HuH-7.5 (cell line): ENCODE measurements at regions not wholly inside any gene's neighbourhood (a gene's known extent, or its start where the extent isn't known, plus 50 kb on each side); places are given as distances from the start of the nearest gene placed in this dataset.
"Not testable (repeated sequence)": the region's sequence is repeated elsewhere in the genome, so short reads cannot be mapped to it uniquely, and the experiment has no call there.

Experiments
- DNase-seq: peaks from one replicate; pipeline ENCODE4 v3.0.0; 2011; ENCODE audit warnings: low spot score

- DNase-seq = no peak
Observed at GRCh38 chr12:69130064-69130463, 109.3 kb upstream of the CPSF6 start.

GRCh38 chr12:69131077-69131476, 108.3 kb upstream of the CPSF6 start:
- DNase-seq = no peak

- DNase-seq = no peak
Observed at GRCh38 chr12:69136931-69137613, 102.3 kb upstream of the CPSF6 start.

DNA sequence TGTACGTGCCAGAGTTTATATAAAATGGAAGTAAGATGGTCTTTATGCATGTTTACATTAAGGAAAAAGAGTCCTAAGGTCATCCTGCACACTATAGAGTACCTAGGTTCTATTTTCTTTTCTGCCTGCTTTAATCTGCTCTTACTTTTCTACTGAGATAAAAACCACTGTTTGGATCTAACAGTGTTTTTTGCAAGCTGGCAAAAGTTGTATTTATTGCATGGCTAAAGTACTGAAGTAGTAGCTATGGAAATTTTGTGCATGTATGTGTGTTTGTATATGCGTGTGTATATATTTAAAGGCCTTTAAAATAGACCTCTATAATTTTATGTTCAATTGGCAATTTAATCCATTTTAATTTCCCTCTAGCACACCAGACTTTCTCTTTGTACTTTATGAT, 98.3 kb upstream of the CPSF6 start:
- DNase-seq = no peak

DNA sequence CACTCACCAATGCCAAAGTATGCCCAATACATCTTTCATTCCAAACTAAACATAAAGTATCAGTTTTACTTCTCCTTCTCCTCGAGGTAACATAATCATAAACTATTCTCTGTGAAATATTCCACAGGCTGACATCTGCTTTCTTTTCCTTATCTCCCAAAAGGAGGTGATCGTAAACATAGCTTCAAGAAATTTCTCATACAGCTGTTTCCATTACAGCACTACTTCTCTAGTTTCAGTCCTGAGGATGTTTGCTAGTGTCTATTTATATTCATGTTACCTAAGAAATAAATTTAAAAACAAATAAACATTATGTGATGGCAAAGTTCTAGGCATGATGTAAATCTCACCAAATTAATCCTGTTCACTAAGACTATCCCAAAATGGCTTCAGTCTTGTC, 90.1 kb upstream of the CPSF6 start:
- no peak for DNase-seq

DNA sequence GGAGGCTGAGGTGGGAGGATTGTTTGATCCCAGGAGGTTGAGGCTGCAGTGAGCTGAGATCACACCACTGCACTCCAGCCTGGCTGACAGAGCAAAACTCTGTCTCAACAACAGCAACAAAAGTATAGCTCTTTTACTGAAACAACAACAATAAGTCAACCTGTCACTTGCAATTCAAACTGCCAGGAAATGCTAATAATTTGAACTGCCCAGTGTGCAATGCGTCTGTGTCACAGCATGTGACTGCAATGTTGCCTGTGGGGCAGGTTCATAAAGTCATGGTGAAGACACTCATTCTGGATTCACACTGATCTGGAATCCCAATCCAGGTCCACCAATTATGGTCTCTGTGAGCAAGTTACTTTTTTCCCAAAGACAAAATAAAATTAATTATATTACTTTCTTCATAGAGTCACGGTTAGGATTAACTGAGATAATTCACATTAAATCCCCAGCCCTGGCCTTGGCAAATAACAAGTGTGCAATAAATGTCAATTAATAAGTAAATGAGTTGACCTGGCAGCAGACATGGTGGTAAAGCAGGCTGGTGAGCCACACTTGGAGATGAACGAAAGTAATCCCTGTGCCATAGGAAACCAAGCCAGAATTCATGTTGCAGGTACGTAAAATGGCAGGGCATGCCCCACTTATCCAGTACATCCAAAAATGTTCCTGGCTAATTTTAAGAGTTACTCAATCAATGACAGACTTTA, 89.1 kb upstream of the CPSF6 start:
- DNase-seq = no peak

DNA sequence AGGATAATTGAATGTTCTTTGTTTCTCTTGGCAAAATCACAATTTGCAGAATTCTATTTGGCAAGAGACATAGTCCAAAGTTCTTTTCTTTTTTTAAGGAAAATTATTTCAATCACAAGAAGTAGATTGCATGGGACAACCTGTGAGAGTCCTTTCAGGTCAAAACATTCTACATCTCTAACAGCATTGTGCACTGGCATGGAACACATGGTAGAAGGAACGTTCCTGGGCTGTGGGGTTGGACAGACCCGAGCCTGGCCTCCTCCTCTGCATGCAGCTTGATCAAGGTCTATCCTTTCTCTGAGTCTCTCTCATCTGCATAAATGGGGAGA, 88.6 kb upstream of the CPSF6 start:
- no peak for DNase-seq

DNA sequence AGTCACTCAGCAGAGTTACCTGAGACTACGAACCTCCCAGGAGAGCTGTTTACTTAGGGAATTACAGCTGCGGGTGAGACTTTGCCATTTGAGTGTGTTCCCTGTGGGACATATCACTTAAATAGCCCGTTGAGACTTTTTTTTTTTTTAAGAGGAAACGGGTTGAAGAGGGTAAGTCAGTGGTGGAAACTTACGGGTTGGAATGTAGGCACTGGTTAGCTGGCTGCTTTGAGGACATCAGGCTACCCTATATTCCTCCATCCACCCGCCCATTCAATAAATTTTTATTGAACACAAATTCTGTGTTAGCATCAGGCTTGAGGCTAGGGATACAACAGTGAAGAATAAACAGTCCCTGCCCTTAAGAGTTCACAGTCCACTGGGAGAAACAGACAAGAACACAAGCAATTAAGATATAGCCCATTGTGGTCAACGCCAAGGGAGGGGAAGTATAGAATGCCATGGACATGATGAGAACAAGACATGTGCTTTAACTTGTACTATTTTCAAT, 88.1 kb upstream of the CPSF6 start:
- no peak for DNase-seq

GRCh38 chr12:69154585-69155363, 84.6 kb upstream of the CPSF6 start:
- peak; percentile 47 for DNase-seq

GRCh38 chr12:69157023-69157655, 82.2 kb upstream of the CPSF6 start:
- DNase-seq = peak; percentile 65

- DNase-seq = no peak
Observed at GRCh38 chr12:69161829-69162228, 77.5 kb upstream of the CPSF6 start.

DNA sequence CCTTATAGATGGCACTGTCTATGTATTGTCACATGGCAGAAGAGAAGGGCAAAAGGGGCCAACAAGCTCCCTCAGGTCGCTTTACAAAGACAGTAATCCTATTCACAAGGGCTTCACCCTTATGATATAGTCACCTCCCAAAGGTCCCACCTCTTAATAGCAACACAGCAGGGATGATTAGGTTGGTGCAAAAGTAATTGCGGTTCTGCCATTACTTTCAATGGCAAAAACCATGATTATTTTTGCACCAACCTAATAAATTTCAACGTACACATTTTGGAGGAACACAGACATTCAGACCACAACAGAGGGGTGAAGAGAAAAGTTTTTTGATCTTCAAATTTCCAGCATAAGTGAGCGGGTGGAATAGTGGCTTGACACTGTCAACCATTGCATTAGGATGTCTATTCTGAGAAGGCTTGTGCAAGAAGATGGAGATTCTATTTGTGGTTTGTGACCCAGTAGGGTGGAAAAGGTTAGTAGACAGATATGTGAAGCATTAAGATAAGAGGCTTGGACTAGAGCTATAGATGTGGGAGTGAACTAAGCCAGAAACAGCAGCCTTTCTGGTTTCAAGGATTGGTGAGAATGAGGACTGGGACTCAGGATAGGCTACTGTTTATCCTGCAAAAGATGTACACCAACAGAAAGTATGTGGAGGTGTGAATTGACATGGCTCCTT, 75.5 kb upstream of the CPSF6 start:
- no peak for DNase-seq

DNA sequence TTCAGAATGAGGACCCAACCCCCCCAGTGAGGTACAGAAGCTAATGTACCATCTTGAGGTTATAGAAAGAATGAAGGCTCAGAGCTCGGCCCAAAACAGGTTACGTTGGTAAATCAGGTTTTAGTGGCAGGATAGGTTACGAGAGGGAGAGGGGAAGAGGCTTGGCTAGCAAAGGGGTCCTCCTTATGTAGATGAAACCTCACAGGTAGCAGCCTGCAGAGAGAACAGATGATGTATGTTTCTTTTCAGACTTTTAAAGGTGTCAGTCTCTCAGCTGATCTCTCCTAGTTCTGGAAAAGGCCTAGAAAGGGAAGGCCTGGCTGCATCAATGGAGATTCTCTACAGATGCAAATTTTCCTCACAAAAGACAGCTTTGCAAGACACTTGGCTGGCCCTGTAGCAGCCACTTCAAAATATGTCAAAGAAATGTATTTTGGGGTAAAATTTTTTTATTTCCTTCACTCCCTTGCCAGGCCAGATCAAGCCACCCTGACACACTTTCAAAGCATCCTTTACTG, 71.7 kb upstream of the CPSF6 start:
- DNase-seq = no peak

- no peak for DNase-seq
Observed at GRCh38 chr12:69168363-69168762, 71.0 kb upstream of the CPSF6 start.

- DNase-seq = no peak
Observed at GRCh38 chr12:69168828-69169227, 70.5 kb upstream of the CPSF6 start.

DNA sequence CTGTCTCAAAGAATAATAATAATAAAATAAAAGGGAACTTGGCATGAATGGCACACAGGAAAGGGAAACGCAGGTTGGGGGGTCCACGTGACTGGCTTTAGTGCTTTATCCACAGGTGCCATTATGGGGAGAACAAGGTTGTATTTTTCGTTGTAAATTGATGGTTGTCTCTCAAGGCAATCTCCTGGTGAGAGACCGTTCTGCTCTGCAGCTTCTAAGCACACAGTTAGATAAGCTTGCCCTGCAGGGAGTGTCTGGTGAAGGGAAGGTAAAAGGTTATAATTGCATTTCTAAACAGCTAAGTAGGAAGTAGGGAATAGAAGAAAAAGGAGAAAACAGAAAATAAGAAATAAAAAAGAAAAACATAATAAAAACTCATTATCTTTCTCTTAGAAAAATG, 69.1 kb upstream of the CPSF6 start:
- DNase-seq = no peak

- DNase-seq = no peak
Observed at GRCh38 chr12:69171881-69172280, 67.5 kb upstream of the CPSF6 start.

DNA sequence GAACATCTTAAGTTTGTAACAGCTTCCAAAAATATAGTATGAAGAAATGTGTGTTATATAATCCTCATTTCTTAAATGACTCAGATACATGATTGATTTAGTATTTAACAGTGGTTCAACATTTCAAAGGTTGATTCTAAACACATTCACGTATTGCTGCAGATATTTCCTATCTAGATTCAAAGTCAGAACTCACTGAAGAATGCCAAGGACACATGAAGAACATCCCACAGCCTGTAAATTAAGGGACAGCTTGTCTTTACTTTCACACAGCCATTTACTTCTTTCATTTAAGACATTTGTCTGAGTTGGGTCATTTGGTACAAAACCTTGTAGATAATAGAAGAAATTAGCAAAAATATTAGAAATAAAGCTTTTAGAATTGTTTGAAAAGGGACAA, 66.9 kb upstream of the CPSF6 start:
- DNase-seq = no peak

DNA sequence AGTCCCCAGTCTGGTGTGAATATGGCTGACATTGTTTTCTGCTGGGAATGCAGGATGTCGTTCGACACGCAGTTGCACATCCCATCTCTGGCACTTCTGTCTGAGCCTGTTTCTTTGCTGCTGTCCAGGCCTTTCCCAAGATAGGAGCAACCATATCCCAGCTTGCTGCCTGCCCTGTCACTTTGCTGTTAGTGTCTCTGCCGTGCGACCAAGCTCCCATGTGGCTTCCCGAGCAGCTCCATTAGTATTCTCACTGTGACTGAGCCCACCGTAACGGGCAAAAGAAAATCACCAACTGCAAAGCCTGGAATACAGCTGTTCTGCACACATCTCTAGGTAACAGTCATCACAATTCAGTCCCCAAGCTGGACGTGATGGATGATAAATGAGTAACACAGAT, 66.0 kb upstream of the CPSF6 start:
- no peak for DNase-seq

DNA sequence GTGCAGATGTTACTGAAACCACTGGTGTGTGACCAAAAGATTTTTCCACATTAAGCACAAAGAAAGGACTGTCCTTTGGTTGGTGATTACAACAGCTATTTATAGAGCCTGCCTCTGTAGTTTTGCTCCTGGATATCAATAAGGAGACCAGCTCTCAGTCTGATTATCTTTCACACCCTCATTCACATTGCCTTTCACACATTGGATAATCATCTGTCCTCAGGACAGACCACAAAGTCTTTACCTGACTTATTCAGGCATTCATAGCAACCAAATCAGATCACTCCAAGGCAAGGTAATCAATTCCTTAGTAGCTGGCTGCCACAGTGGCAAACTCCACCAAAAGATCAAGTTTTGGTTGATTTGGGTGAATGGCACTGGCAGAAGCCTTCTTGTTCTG, 59.6 kb upstream of the CPSF6 start:
- DNase-seq = no peak

- not testable (repeated sequence) for DNase-seq
Observed at GRCh38 chr12:69187572-69187971, 51.8 kb upstream of the CPSF6 start.
